Activated CD8-positive, alpha-beta T cell treated with anti-CD3 and anti-CD28 coated beads, Interleukin-2, amount 10 ng/mL, durations not matched to agents 7 days and 5 days (primary cell): ENCODE measurements at regions not wholly inside any gene's neighbourhood (a gene's known extent, or its start where the extent isn't known, plus 50 kb on each side); places are given as distances from the start of the nearest gene placed in this dataset.
"Not testable (repeated sequence)": the region's sequence is repeated elsewhere in the genome, so short reads cannot be mapped to it uniquely, and the experiment has no call there.

Experiments
- ATAC-seq: fragments of 150-1000 bp; cut with Tn5 transposase; one replicate; pipeline ENCODE4 v1.10.0; 2021; ENCODE audit warnings: moderate library complexity
- CTCF ChIA-PET: fragments of 350-600 bp; sonication (Branson Sonifier 250); formaldehyde crosslinking; loops from one replicate; lab custom pipeline; 2021; ENCODE audit warnings: antibody characterized with exemption; lab: Charles Lee
- POLR2A ChIA-PET: fragments of 350-600 bp; sonication (Branson Sonifier 250); formaldehyde crosslinking; loops from one replicate; lab custom pipeline; 2021; ENCODE audit warnings: antibody characterized with exemption; lab: Charles Lee
- DNase-seq: peaks from one replicate; pipeline ENCODE4 v3.0.0-alpha.2; 2020
- H3K27ac Mint-ChIP-seq: one replicate; pipeline ENCODE4 v1.8.0; 2021; ENCODE audit warnings: mild to moderate bottlenecking, mixed read lengths
- H3K27me3 Mint-ChIP-seq: one replicate; pipeline ENCODE4 v1.8.0; 2021; ENCODE audit warnings: low read depth, mixed read lengths
- H3K36me3 Mint-ChIP-seq: one replicate; pipeline ENCODE4 v1.8.0; 2021; ENCODE audit warnings: low read depth, mixed read lengths
- H3K4me1 Mint-ChIP-seq: one replicate; pipeline ENCODE4 v1.8.0; 2021; ENCODE audit warnings: low read depth, mixed read lengths
- H3K4me3 Mint-ChIP-seq: one replicate; pipeline ENCODE4 v1.8.0; 2021; ENCODE audit warnings: mild to moderate bottlenecking, mixed read lengths
- H3K9me3 Mint-ChIP-seq: one replicate; pipeline ENCODE4 v1.8.0; 2022; ENCODE audit warnings: mixed read lengths; ENCODE audit not compliant: insufficient read depth

DNA sequence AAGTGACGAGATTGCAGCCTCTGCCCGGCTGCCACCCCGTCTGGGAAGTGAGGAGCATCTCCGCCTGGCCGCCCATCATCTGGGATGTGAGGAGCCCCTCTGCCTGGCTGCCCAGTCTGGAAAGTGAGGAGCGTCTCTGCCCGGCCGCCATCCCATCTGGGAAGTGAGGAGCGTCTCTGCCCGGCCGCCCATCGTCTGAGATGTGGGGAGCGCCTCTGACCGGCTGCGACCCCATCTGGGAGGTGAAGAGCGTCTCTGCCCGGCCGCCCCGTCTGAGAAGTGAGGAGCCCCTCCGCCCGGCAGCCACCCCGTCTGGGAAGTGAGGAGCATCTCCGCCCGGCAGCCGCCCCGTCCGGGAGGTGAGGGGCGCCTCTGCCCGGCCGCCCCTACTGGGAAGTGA lies 456.9 kb downstream of the NXPH1 start:
- H3K4me1 Mint-ChIP-seq, H3K36me3 Mint-ChIP-seq, POLR2A ChIA-PET, H3K27me3 Mint-ChIP-seq, H3K9me3 Mint-ChIP-seq, H3K4me3 Mint-ChIP-seq, H3K27ac Mint-ChIP-seq, ATAC-seq, DNase-seq, CTCF ChIA-PET: not testable (repeated sequence)

DNA sequence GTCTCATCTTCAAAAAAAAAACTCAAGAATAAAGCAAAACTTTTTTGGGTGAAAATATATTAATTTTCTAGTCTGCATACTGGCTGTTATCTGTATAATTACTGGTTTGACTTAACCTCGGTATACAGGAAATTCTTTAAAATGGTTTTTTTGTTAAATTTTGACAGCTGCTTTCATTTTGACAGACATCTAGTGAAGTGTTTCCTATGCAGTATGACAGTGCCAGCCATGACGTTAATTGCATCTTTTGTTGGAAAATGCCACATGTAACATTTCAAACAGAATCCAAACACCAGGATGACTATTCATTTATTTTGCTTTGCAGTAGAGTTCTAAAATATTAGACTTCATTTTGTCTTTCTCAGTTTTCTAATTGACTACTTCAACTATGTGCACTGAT lies 460.4 kb downstream of the NXPH1 start:
- H3K9me3 Mint-ChIP-seq: peaks cover 7% of the 10 kb centered on the region
- ATAC-seq: no peak
- ChIA-PET POLR2A (no interaction called here), CTCF (no interaction called here)
- no peak overlapping the region for H3K27ac Mint-ChIP-seq
- H3K4me1 Mint-ChIP-seq: no peaks in the 10 kb centered on the region
- DNase-seq: no peak
- H3K27me3 Mint-ChIP-seq: no peaks in the 10 kb centered on the region
- no peak overlapping the region for H3K4me3 Mint-ChIP-seq
- H3K36me3 Mint-ChIP-seq: no peaks in the 10 kb centered on the region

DNA sequence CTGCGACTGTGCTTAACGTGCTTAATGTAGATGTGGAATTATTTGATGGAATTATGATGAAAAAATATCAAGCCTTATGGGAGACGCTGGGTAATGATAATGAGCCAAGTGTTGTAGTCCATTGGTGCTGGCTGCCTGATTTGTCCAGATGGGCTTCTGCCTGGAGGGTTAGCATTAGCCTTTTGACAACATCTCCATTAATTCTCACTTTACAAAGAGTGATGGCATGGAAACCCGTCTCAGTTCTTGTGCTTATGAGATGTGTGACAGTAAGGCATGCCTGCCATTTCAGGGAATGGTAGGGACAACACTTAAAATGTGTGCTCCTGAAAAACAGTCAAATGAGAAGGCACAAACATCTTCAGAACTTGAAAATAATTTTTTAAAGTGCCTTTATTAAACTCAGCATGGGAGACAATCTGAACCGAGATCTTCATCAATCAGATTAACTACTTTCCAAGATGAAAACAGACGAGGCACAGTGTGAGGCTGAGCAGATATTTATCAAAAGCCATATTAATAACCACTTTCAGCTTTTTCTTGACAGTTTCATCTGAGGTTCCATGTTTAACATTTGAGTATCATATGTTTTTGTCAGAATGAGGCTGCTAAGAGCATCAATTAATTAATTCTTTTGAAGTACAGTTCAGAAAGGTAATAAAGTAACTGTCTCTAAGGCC lies 473.1 kb downstream of the NXPH1 start:
- Mint-ChIP-seq H3K27ac (no peak overlapping the region), H3K9me3 (peaks cover 6% of the 10 kb centered on the region), H3K4me1 (no peaks in the 10 kb centered on the region), H3K27me3 (no peaks in the 10 kb centered on the region), H3K4me3 (no peak overlapping the region), H3K36me3 (no peaks in the 10 kb centered on the region)
- ATAC-seq: no peak
- ChIA-PET POLR2A (no interaction called here), CTCF (no interaction called here)
- DNase-seq: no peak

DNA sequence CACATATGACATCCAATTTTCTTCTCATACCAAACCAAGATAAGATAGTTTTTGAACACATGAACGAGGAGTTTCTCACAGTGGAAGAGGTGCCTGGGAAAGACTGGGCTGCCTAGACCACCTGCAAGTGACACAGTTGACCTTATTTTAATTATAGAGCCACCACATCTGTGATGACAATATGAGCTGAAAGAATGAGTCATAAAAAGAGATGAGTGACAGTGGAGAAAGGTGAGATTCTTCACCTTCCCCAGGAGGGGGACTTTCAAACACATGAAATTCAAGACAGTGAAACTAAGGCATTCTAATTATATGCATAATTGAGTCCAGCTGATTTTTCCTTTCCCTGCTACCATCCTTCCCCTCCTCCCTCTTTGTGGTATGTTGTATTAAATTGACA lies 475.5 kb downstream of the NXPH1 start:
- no peaks in the 10 kb centered on the region for H3K9me3 Mint-ChIP-seq
- CTCF ChIA-PET: no interaction called here
- H3K4me3 Mint-ChIP-seq: no peak overlapping the region
- ATAC-seq (no peak), DNase-seq (no peak)
- H3K4me1 Mint-ChIP-seq: no peaks in the 10 kb centered on the region
- H3K27ac Mint-ChIP-seq: no peak overlapping the region
- H3K27me3 Mint-ChIP-seq: no peaks in the 10 kb centered on the region
- POLR2A ChIA-PET: no interaction called here
- H3K36me3 Mint-ChIP-seq: no peaks in the 10 kb centered on the region

DNA sequence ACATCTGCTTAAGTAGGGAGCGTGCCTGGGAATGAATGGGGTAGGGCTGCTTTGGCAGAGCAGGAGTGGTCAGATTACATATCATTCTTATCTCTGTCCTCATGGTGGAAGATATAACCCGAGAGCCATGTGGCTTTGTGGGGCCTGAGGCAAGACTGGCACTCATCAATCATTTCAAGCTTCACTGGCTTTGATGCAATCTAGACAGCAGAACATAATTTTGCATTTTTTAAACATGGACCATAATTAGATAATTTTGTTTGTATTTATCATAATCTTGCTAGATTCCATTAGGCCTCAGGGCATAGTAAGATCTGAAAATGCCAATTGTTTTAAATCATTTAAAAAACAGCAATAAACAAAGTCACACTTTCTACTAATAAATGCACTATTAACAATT lies 480.3 kb downstream of the NXPH1 start:
- Mint-ChIP-seq H3K27me3 (no peaks in the 10 kb centered on the region), H3K36me3 (no peaks in the 10 kb centered on the region), H3K9me3 (peaks cover 7% of the 10 kb centered on the region), H3K27ac (no peak overlapping the region), H3K4me1 (no peaks in the 10 kb centered on the region), H3K4me3 (no peak overlapping the region)
- ChIA-PET POLR2A (no interaction called here), CTCF (no interaction called here)
- no peak for DNase-seq
- no peak for ATAC-seq

DNA sequence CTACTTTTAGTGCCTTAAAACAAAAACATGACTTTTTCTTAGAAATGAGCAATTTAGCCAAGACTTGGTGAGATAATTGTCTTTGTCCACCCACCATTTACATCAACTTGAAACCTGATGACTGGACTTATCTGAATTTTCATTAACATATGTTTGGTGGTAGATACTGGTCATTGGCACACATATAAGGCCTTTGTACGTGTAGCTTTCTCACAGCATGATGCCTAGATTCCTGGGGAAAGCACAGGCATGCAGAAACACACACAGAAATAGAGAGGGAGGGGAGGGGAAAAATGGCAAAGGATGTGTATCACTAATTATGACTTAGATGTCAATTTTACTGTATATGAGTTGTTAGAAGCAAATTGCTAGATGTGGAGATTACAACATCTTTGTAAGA lies 488.4 kb downstream of the NXPH1 start:
- Mint-ChIP-seq H3K27me3 (no peaks in the 10 kb centered on the region), H3K9me3 (peaks cover under 1% of the 10 kb centered on the region), H3K4me3 (no peak overlapping the region), H3K36me3 (no peaks in the 10 kb centered on the region), H3K27ac (no peak overlapping the region), H3K4me1 (no peaks in the 10 kb centered on the region)
- POLR2A ChIA-PET: no interaction called here
- CTCF ChIA-PET: no interaction called here
- ATAC-seq: no peak
- no peak for DNase-seq

DNA sequence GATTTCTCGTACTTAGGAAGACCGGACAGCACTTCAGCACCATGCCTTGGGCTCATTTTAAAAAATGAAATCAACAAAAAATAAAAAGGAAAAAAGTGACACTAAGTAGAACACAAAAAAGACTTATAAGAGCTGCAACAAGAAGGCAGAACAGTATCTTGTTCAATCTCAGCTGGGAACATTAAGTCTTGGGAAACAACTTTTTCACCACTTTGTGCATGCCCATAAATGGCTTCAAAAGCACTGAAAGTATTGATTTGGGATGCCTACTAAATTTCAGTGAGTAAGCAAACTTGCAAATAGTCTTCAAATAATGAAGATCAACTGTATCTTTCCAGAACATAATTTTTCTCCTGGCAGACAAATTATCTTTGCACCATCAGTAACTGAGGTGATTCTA lies 489.3 kb downstream of the NXPH1 start:
- POLR2A ChIA-PET: no interaction called here
- no peaks in the 10 kb centered on the region for H3K27me3 Mint-ChIP-seq
- DNase-seq: no peak
- no peak for ATAC-seq
- CTCF ChIA-PET: no interaction called here
- H3K4me1 Mint-ChIP-seq: no peaks in the 10 kb centered on the region
- no peaks in the 10 kb centered on the region for H3K36me3 Mint-ChIP-seq
- no peak overlapping the region for H3K27ac Mint-ChIP-seq
- H3K9me3 Mint-ChIP-seq: no peaks in the 10 kb centered on the region
- no peak overlapping the region for H3K4me3 Mint-ChIP-seq

DNA sequence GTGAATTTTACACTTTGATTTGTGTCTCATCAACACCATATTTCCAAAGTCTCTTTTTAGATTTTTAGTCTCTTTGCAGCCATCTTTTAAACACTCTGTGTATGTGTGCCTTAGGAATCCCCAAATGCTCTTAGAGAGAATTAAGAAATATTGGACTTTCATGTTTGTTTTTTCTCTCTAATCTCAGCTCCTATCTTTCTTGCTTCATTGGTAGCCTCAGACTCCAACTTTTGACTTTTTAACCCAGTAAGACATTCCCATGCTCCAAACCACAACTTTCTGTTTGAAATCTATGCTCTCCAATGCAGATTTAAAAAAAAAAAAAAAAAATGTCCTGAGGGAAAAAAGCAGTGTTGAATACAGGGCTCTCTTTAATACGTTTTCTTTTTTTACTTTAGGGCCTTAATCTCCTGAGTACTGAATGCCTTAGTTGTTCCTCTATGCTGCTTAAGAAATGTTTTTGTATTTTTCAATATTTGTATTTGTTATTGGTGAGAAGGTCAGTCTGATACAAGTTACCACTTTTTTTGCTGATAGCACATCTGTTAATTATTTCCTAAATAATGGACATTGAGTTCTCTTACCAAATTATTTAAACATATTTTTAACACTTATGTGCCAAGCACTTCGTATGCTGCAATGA lies 489.9 kb downstream of the NXPH1 start:
- no peak for DNase-seq
- Mint-ChIP-seq H3K9me3 (no peaks in the 10 kb centered on the region), H3K4me3 (no peak overlapping the region), H3K27ac (no peak overlapping the region), H3K27me3 (no peaks in the 10 kb centered on the region), H3K4me1 (no peaks in the 10 kb centered on the region), H3K36me3 (no peaks in the 10 kb centered on the region)
- no peak for ATAC-seq
- POLR2A ChIA-PET: no interaction called here
- CTCF ChIA-PET: no interaction called here

DNA sequence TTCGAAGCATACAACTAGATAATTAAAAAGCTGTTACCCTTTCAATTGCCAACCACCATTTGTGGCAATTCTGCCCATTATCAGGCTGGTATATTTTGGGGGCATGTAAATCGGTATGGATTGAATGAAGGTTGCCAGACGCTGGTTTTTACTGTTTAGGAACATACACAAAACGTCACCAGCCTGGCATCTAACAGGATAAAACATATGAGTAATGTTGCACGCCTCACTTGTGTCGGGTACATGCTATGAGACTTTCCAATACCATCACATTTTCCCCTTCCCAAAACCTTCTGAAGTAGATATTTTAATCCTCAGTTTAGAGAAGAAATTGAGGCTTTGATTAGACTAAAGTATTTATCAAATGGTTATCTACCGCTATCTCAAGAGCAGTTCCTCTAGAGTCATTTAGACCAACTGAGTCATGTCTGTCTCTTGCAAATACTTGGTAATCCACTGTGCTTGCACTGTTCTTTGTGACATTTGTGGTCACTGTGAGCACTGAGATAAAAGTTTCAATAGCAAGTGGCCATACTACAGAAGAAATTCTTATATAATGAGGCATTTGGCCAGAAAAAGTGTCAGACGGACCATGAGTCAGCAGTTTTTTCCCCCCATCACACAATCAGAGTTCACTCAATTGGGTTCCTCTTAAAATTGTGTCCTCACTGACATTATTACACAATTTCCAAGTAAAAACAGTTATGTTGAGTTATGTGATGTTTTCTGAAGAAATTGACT lies 498.7 kb downstream of the NXPH1 start:
- H3K4me3 Mint-ChIP-seq: no peak overlapping the region
- ChIA-PET POLR2A (no interaction called here), CTCF (no interaction called here)
- peaks cover 20% of the 10 kb centered on the region for H3K9me3 Mint-ChIP-seq
- no peak for DNase-seq
- H3K27me3 Mint-ChIP-seq: no peaks in the 10 kb centered on the region
- no peaks in the 10 kb centered on the region for H3K4me1 Mint-ChIP-seq
- ATAC-seq: no peak
- H3K36me3 Mint-ChIP-seq: no peaks in the 10 kb centered on the region
- no peak overlapping the region for H3K27ac Mint-ChIP-seq

DNA sequence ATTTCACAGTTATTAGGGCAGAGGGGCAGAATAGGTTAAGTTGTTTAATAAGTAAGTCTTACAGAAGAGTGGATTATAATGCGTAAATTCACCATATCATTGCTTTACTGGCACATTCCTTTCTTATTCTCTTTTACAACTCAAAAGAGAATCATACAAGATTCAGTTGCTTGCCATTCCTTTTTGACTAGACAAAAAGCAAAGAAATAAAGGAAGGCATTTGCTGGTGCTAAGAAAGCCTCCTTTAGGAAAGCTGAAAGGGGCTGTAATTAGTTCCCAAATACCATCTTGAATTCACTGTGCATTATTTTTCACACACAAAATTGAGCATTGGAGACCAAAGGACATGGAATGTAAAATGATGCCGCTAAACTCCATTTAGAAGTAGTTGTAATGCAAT lies 499.3 kb downstream of the NXPH1 start:
- Mint-ChIP-seq H3K4me1 (no peaks in the 10 kb centered on the region), H3K27ac (no peak overlapping the region), H3K27me3 (no peaks in the 10 kb centered on the region), H3K9me3 (peaks cover 20% of the 10 kb centered on the region), H3K4me3 (no peak overlapping the region), H3K36me3 (no peaks in the 10 kb centered on the region)
- POLR2A ChIA-PET: no interaction called here
- CTCF ChIA-PET: no interaction called here
- ATAC-seq (no peak), DNase-seq (no peak)

DNA sequence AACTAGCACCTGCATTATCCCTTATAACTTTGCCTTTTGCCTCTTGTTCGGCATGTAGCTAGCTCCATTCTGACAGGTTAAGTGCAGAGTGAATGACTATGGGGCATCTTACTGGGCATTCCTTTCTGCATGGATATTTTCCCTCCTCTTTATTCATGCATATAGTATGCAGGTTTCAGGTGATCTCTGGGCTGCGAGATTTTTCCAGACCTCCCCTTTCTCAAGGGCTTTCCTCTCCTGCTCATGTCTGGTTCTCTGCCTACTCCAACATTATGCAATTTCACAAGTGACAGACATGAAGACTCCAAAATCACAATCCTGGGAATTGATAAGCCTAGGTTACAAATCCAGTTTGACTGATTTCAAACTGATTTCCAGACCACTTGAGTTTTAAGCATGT lies 503.8 kb downstream of the NXPH1 start:
- H3K27ac Mint-ChIP-seq: no peak overlapping the region
- no peak overlapping the region for H3K4me3 Mint-ChIP-seq
- no peaks in the 10 kb centered on the region for H3K4me1 Mint-ChIP-seq
- POLR2A ChIA-PET: no interaction called here
- H3K27me3 Mint-ChIP-seq: no peaks in the 10 kb centered on the region
- H3K36me3 Mint-ChIP-seq: no peaks in the 10 kb centered on the region
- H3K9me3 Mint-ChIP-seq: peaks cover 17% of the 10 kb centered on the region
- ATAC-seq: no peak
- CTCF ChIA-PET: no interaction called here
- no peak for DNase-seq

DNA sequence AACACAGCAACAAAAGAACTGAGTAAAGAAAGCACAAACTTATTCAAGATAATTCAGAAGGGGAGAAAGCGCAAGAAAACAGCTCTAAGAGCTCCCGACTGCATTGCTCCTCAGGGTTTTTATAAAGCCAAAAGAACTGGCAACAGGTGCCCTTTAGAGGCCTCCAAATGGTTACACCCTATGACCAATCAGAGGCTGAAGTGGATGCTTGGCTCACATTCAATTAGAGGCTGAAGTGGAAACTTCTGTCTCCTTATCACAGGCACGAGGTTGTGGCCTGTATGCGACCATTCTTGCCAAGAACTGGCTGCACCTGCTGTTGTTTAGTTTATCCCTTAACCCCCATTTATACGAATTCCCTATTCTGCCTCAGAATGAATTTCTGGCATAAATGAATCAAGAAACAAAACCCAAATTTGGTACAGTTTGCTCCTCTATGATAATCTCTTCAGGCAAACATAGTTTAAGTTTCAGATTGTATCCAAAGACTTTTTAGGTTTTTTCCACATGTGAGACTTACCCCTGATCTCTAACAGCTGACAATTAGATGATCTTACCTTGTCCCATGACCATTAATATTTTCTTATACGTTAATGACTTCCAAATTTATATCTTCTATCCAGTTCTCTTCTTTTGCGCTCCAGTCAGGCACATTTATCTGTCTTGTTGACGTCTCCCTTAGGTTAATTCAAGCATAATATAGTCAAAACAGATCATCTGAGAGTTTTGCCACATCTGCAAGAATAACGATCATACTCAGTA lies 504.8 kb downstream of the NXPH1 start:
- no peak for DNase-seq
- ChIA-PET POLR2A (no interaction called here), CTCF (no interaction called here)
- Mint-ChIP-seq H3K27me3 (no peaks in the 10 kb centered on the region), H3K9me3 (peaks cover 17% of the 10 kb centered on the region), H3K36me3 (no peaks in the 10 kb centered on the region), H3K4me3 (no peak overlapping the region), H3K27ac (no peak overlapping the region), H3K4me1 (no peaks in the 10 kb centered on the region)
- no peak for ATAC-seq
